ENCODE measurements at regions not wholly inside any gene's neighbourhood (a gene's known extent, or its start where the extent isn't known, plus 50 kb on each side); places are given as distances from the start of the nearest gene placed in this dataset.

DNA sequence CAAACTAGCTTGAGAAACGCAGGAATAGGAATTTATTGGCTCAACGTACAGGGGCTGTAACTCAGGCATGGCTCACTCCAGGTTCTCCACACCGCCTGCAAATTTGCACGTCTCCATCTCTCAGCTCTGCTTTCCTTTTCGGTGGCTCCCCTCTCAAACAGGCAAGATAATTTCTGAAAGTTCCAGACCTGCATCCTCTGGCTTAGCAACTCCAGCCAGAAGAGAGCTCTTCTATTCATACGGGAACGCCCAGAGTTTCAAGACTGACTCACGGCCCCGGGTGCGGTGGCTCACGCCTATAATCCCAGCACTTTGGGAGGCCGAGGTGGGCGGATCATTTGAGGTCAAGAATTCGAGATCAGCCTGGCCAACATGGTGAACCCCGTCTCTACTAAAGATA is 139.7 kb upstream of the BNIP2 start:
- H3K4me3 ChIP-seq (replicated peaks in 1 of 3) = no peak overlapping the region
- intact Hi-C loops (cut with DNase I) = no loop called here
- no peak overlapping the region for H3K27ac ChIP-seq
- no peak for DNase-seq
- no peaks in the 10 kb centered on the region for H3K4me1 ChIP-seq
- H3K9me3 ChIP-seq = no peaks in the 10 kb centered on the region
- TF ChIP-seq, protein P1, sequence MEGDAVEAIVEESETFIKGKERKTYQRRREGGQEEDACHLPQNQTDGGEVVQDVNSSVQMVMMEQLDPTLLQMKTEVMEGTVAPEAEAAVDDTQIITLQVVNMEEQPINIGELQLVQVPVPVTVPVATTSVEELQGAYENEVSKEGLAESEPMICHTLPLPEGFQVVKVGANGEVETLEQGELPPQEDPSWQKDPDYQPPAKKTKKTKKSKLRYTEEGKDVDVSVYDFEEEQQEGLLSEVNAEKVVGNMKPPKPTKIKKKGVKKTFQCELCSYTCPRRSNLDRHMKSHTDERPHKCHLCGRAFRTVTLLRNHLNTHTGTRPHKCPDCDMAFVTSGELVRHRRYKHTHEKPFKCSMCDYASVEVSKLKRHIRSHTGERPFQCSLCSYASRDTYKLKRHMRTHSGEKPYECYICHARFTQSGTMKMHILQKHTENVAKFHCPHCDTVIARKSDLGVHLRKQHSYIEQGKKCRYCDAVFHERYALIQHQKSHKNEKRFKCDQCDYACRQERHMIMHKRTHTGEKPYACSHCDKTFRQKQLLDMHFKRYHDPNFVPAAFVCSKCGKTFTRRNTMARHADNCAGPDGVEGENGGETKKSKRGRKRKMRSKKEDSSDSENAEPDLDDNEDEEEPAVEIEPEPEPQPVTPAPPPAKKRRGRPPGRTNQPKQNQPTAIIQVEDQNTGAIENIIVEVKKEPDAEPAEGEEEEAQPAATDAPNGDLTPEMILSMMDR (IDR thresholded peaks at IDR 0.05) = no peak
- TF ChIP-seq POLR2A (IDR thresholded peaks at IDR 0.05) = no peak
- H3K27me3 ChIP-seq = no peaks in the 10 kb centered on the region
- H3K36me3 ChIP-seq = no peaks in the 10 kb centered on the region
- WGBS, 2 donors = 84 to 89% methylated on average over 15 of the region's 15 CpGs

DNA sequence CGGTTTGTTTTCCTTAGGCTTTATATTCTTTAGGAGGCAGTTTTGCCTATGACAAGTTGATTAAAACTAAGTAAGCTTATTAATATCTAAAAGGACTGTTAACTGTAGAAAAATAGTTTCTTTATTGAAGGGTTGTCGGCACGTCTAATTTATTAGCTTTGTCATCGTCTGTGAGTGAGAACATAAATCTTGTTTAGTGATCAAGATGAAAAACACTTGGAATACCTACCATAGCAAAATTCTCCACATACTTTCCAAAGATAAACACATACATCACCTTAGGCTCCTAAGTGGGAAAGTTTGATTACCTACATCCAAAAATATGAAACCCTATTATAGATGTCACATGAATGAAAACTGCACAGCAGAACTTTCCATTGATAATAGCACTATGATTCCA is 139.1 kb upstream of the BNIP2 start:
- Histone ChIP-seq H3K4me1 (no peaks in the 10 kb centered on the region), H3K4me3 (replicated peaks in 1 of 3) (no peak overlapping the region), H3K36me3 (no peaks in the 10 kb centered on the region), H3K27me3 (no peaks in the 10 kb centered on the region), H3K9me3 (peaks cover 2% of the 10 kb centered on the region), H3K27ac (no peak overlapping the region)
- WGBS, 2 donors = 74 to 77% methylated on average over 4 of the region's 4 CpGs
- TF ChIP-seq, protein P1 (IDR thresholded peaks at IDR 0.05) = no peak
- TF ChIP-seq POLR2A (IDR thresholded peaks at IDR 0.05) = no peak
- intact Hi-C loops (cut with DNase I) = no loop called here
- DNase-seq = no peak

DNA sequence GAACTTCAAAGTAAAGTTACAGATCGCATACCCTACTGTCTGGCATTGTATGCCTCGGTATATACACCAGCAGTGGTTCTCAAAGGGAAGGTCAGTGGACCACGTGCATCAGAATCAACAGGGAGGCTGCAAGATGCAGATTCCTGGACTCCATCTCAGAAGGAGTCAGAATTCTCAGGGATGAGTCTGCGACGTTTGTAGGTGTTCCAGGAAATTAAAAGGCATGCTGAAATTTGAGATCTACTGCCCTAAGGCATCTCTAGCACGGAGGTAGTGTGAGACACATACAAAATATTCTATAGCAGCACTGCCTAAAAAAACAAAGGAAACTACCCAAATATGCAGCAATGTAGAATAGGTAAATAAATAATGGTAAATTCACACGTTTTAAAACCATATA is 136.8 kb upstream of the BNIP2 start:
- no peak overlapping the region for H3K27ac ChIP-seq
- no peaks in the 10 kb centered on the region for H3K4me1 ChIP-seq
- H3K9me3 ChIP-seq = peaks cover 7% of the 10 kb centered on the region
- DNase-seq = no peak
- intact Hi-C loops (cut with DNase I) = no loop called here
- H3K4me3 ChIP-seq (replicated peaks in 1 of 3) = no peak overlapping the region
- no peak for TF ChIP-seq POLR2A (IDR thresholded peaks at IDR 0.05)
- TF ChIP-seq, protein P1 (IDR thresholded peaks at IDR 0.05) = no peak
- no peaks in the 10 kb centered on the region for H3K36me3 ChIP-seq
- 60 to 64% methylated on average over 7 of the region's 7 CpGs for WGBS, 2 donors
- H3K27me3 ChIP-seq = no peaks in the 10 kb centered on the region

DNA sequence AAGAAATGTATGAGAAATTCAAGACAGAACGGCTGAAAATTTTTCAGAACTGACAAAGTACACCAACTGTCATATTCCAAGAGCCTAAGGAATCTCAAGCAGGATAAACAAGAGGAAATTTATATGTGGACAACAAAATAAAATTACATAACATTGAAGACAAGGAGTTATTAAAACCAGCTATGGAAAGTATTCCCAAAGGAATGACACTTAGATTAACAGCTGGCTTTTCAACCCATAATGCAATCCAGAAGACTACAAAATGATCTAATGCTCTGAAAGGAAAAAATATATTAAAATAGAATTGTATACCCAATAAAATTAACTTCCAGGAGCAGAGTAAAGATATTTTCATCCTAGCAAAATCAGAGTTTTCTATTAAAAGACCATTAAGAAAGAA is 132.2 kb upstream of the BNIP2 start:
- no peak overlapping the region for H3K27ac ChIP-seq
- no peaks in the 10 kb centered on the region for H3K4me1 ChIP-seq
- H3K36me3 ChIP-seq = no peaks in the 10 kb centered on the region
- intact Hi-C loops (cut with DNase I) = no loop called here
- WGBS, 2 donors = 76 to 78% methylated on average over 1 of the region's 1 CpG
- no peak for TF ChIP-seq POLR2A (IDR thresholded peaks at IDR 0.05)
- no peak overlapping the region for H3K4me3 ChIP-seq (replicated peaks in 1 of 3)
- DNase-seq = no peak
- peaks cover 7% of the 10 kb centered on the region for H3K9me3 ChIP-seq
- peaks cover 7% of the 10 kb centered on the region for H3K27me3 ChIP-seq

DNA sequence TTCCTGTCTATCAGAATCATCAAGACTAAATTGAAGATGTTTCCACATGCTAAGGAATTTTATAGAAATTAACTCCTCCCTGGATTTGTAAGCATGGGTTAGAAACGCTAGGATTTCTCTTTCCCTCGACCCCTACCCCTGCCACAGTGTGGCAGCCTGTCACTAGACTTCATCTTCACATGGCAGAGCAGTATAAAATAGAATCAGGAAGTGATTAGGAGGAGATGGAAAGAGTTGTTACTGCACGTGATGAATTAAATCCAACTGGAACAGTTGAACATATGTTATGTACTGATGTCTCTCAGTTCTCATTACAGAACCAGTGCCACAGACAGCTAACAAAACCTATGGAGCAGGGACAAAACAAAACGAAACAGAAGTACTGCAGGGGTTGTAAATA is 130.0 kb upstream of the BNIP2 start:
- Histone ChIP-seq H3K4me1 (no peaks in the 10 kb centered on the region), H3K36me3 (no peaks in the 10 kb centered on the region), H3K27ac (no peak overlapping the region), H3K9me3 (peaks cover 7% of the 10 kb centered on the region), H3K4me3 (replicated peaks in 1 of 3) (no peak overlapping the region), H3K27me3 (peaks cover 7% of the 10 kb centered on the region)
- WGBS, 2 donors = 35 to 36% methylated on average over 4 of the region's 4 CpGs
- intact Hi-C loops (cut with DNase I) = no loop called here
- no peak for TF ChIP-seq POLR2A (IDR thresholded peaks at IDR 0.05)
- TF ChIP-seq, protein P1 (IDR thresholded peaks at IDR 0.05) = no peak
- DNase-seq = no peak

DNA sequence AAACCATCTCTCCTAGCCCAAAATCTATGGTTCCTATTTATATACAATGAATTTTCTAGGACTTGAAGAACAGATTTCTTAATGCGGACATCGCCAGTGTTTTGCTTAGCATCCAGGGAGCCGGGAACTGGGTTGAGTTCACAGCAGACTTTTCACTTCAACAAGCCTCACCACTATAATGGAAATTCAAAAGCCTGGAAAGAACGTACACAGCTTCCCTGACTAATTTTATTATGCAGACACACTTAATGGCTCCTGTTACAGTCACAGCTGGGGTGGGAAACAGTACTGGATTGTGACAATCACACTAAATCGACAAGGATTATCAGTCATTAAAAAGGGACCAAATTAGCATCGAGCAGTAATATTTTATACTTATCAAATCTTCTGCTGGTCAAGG is 129.2 kb upstream of the BNIP2 start:
- 39 to 43% methylated on average over 6 of the region's 6 CpGs for WGBS, 2 donors
- no peaks in the 10 kb centered on the region for H3K4me1 ChIP-seq

More for the DNA sequence above, 129.2 kb upstream of the BNIP2 start:
- no peak overlapping the region for H3K4me3 ChIP-seq (replicated peaks in 1 of 3)
- H3K9me3 ChIP-seq = peaks cover 6% of the 10 kb centered on the region
- no peak for TF ChIP-seq POLR2A (IDR thresholded peaks at IDR 0.05)
- DNase-seq = no peak
- no peak overlapping the region for H3K27ac ChIP-seq
- H3K27me3 ChIP-seq = peaks cover 7% of the 10 kb centered on the region
- no peaks in the 10 kb centered on the region for H3K36me3 ChIP-seq
- intact Hi-C loops (cut with DNase I) = no loop called here
